OCI-LY7 (cell line): ENCODE measurements at regions not wholly inside any gene's neighbourhood (a gene's known extent, or its start where the extent isn't known, plus 50 kb on each side); places are given as distances from the start of the nearest gene placed in this dataset.

ENCODE experiments used
- BruUV-seq: library from RNA; stranded (reverse); fragments of 400-500 nt; replicated peaks from 2 replicates; lab custom pipeline; 2021; lab: Mats Ljungman, UMichigan
- CTCF ChIA-PET: fragments of 300-600 bp; sonication (Branson Sonifier 250); formaldehyde crosslinking; loops from one replicate; lab custom pipeline; 2022; ENCODE audit warnings: antibody characterized with exemption; ENCODE audit not compliant: unreplicated experiment; lab: Charles Lee
- POLR2A ChIA-PET: fragments of 300-600 bp; sonication (Branson Sonifier 250); formaldehyde crosslinking; loops from one replicate; lab custom pipeline; 2022; ENCODE audit warnings: antibody characterized with exemption; lab: Charles Lee
- DNase-seq: peaks from one replicate; pipeline ENCODE4 v3.0.0-alpha.2; 2015; ENCODE audit warnings: low spot score
- H2AFZ ChIP-seq: fragments of 200-600 bp; sonication (generic), shearing (Covaris generic); 2 replicates; pipeline ENCODE4 v1.6.1; 2014; ENCODE audit warnings: mild to moderate bottlenecking, antibody characterized with exemption, low read length, moderate library complexity
- H3K27ac ChIP-seq: fragments of 200-600 bp; sonication (generic); 2 replicates; pipeline ENCODE4 v1.5.1; 2014; ENCODE audit warnings: mixed run types, low read depth, mild to moderate bottlenecking, moderate library complexity, low read length, inconsistent platforms; ENCODE audit not compliant: poor library complexity, severe bottlenecking
- H3K36me3 ChIP-seq: fragments of 200-600 bp; sonication (generic); 2 replicates; pipeline ENCODE4 v1.6.1; 2014; ENCODE audit warnings: mild to moderate bottlenecking, antibody characterized with exemption, low read length, moderate library complexity, mixed read lengths; ENCODE audit not compliant: insufficient read depth
- H3K4me1 ChIP-seq: fragments of 200-600 bp; sonication (generic); 2 replicates; pipeline ENCODE4 v1.5.1; 2014; ENCODE audit warnings: mild to moderate bottlenecking, low read length; ENCODE audit not compliant: insufficient read depth, poor library complexity, severe bottlenecking
- H3K4me2 ChIP-seq: fragments of 200-600 bp; sonication (generic); 2 replicates; pipeline ENCODE4 v1.6.1; 2014; ENCODE audit warnings: mild to moderate bottlenecking, low read length
- H3K4me3 ChIP-seq: fragments of 200-600 bp; sonication (generic); 2 replicates; pipeline ENCODE4 v1.5.1; 2014; ENCODE audit warnings: mild to moderate bottlenecking, low read depth, low read length; ENCODE audit not compliant: poor library complexity, severe bottlenecking
- H3K79me2 ChIP-seq: fragments of 200-600 bp; sonication (generic); 2 replicates; pipeline ENCODE4 v1.6.1; 2016; ENCODE audit warnings: low read depth, mild to moderate bottlenecking, low read length, moderate library complexity, mixed read lengths; ENCODE audit not compliant: insufficient read depth
- H3K9me2 ChIP-seq: fragments of 200-600 bp; sonication (generic); 2 replicates; pipeline ENCODE4 v1.6.1; 2016; ENCODE audit warnings: mild to moderate bottlenecking, low read length, mixed read lengths; ENCODE audit not compliant: insufficient read depth
- H3K9me3 ChIP-seq: fragments of 200-600 bp; sonication (generic); 2 replicates; pipeline ENCODE4 v1.6.1; 2014; ENCODE audit warnings: mild to moderate bottlenecking, mixed run types, low read length, mixed read lengths
- H4K20me1 ChIP-seq: fragments of 200-600 bp; sonication (generic); 2 replicates; pipeline ENCODE4 v1.6.1; 2014; ENCODE audit warnings: mild to moderate bottlenecking, antibody characterized with exemption, low read length, moderate library complexity, mixed read lengths; ENCODE audit not compliant: insufficient read depth
- EZH2phosphoT487 ChIP-seq: fragments of 200-600 bp; sonication (generic); IDR thresholded peaks from 2 replicates; pipeline ENCODE4 v1.6.1; 2018; ENCODE audit warnings: low read depth, borderline replicate concordance, mild to moderate bottlenecking, mixed run types, antibody characterized with exemption, low read length, moderate library complexity, mixed read lengths
- intact Hi-C: fragments of 100-400 bp; cut with micrococcal nuclease; formaldehyde crosslinking; loops from one replicate; pipeline ENCODE4 v1.10.0; 2022; ENCODE audit not compliant: unreplicated experiment
- TF ChIP-seq, protein P1 (sequence below): fragments of 200-600 bp; sonication (generic); conservative IDR thresholded peaks from 2 replicates; pipeline ENCODE4 v1.5.1; 2014; ENCODE audit warnings: mild to moderate bottlenecking, antibody characterized with exemption, low read length, moderate library complexity, mixed read lengths

DNA sequence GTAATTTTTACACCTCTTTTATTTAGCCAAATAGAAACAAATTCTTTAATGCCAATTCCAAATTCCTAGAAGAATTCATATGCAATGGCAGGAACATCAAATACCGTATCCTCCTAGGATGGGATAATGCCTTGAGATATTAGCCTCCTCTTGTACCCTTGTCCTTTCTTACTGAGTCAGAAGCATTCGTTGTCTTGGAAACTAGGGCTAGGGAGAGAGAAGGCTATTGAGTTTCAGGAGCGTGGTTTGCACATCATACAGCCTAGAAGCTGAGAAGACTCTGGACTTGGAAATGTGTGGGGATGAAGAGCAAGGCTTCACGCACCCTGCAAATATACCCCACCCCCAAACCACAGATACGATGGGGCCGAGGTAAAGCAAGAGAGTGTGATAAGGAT, 300.7 kb downstream of the SP3 start:
- TF ChIP-seq, protein P1, sequence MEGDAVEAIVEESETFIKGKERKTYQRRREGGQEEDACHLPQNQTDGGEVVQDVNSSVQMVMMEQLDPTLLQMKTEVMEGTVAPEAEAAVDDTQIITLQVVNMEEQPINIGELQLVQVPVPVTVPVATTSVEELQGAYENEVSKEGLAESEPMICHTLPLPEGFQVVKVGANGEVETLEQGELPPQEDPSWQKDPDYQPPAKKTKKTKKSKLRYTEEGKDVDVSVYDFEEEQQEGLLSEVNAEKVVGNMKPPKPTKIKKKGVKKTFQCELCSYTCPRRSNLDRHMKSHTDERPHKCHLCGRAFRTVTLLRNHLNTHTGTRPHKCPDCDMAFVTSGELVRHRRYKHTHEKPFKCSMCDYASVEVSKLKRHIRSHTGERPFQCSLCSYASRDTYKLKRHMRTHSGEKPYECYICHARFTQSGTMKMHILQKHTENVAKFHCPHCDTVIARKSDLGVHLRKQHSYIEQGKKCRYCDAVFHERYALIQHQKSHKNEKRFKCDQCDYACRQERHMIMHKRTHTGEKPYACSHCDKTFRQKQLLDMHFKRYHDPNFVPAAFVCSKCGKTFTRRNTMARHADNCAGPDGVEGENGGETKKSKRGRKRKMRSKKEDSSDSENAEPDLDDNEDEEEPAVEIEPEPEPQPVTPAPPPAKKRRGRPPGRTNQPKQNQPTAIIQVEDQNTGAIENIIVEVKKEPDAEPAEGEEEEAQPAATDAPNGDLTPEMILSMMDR = no peak
- TF ChIP-seq EZH2phosphoT487 = no peak
- Histone ChIP-seq H3K27ac (no peak overlapping the region), H4K20me1 (no peaks in the 10 kb centered on the region), H3K9me2 (no peaks in the 10 kb centered on the region), H3K4me2 (no peak overlapping the region), H2AFZ (no peak overlapping the region), H3K79me2 (no peaks in the 10 kb centered on the region), H3K4me1 (no peaks in the 10 kb centered on the region), H3K36me3 (no peaks in the 10 kb centered on the region), H3K4me3 (no peak overlapping the region), H3K9me3 (no peaks in the 10 kb centered on the region)
- intact Hi-C loops = no loop called here
- POLR2A ChIA-PET = no interaction called here
- CTCF ChIA-PET = no interaction called here
- no peak for DNase-seq
- BruUV-seq = no TSS peak

DNA sequence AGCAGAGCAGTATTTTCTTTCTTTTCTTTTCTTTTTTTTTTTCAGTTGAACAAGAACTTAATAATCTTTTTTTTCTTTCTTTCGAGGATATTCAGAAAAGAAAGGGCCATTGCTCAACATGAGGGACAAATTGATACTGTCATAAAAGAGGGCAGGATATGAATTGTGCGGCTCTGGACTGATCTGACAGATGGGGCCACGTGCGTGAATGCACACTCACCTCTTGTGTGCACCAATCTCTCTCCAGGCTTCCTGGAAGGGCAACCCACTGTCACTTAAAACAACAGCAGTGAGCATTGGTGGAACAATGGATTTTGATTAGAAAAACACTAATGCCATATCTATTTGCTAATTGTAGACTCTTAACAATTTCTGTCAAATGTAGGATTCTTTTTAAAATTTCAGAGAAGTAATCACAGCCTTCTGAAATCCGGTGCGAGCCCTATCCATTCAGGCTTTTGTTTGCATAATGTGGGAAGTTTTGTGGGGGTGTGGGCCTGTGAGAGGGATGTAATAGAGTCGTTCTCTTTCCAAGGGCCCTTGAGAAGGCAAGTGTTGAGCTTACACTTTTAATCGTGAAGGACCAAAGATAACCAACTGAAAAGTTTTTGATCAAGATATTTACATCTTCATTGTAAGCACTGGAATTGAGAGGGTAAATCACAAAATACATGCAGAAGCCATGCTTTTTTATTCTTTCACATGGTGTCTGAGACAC, 298.8 kb downstream of the SP3 start:
- no peak for DNase-seq
- Histone ChIP-seq H3K36me3 (no peaks in the 10 kb centered on the region), H3K4me1 (no peaks in the 10 kb centered on the region), H3K27ac (no peak overlapping the region), H2AFZ (no peak overlapping the region), H4K20me1 (no peaks in the 10 kb centered on the region), H3K9me2 (no peaks in the 10 kb centered on the region), H3K9me3 (no peaks in the 10 kb centered on the region), H3K4me3 (no peak overlapping the region), H3K4me2 (no peak overlapping the region), H3K79me2 (no peaks in the 10 kb centered on the region)
- intact Hi-C loops = loop anchor here (5.0 kb wide), 2 partner anchors 94 to 264 kb away; no protein-coding TSS in a partner anchor
- CTCF ChIA-PET = no interaction called here
- BruUV-seq = no TSS peak
- TF ChIP-seq, protein P1 = no peak
- no peak for TF ChIP-seq EZH2phosphoT487
- POLR2A ChIA-PET = interaction anchor here (0.5 to 0.6 kb wide), 2 partner anchors 23 to 802 kb away, joined by 4 read pairs; no protein-coding TSS in a partner anchor

DNA sequence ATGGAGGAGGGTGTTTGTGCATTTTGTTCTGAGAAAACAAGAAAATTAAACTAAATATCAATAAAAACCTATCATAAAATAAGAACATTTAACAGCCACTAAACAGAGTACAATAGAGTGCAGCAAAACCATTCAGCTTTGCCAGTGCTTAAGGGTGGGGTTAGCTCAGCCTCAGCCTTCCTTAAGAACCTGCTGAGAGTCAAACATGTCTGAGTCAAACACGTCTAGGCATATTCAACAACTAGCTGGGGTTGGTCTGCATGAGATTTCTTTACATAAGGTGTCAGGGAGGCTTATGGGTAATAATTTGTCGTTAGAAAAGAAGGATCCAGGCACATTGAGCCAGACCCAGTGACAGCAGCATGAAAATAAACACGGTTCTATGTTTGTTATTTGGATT, 298.2 kb downstream of the SP3 start:
- Histone ChIP-seq H3K4me3 (no peak overlapping the region), H3K36me3 (no peaks in the 10 kb centered on the region), H3K4me1 (no peaks in the 10 kb centered on the region), H3K9me2 (no peaks in the 10 kb centered on the region), H4K20me1 (no peaks in the 10 kb centered on the region), H3K27ac (no peak overlapping the region), H2AFZ (no peak overlapping the region), H3K79me2 (no peaks in the 10 kb centered on the region), H3K9me3 (no peaks in the 10 kb centered on the region), H3K4me2 (no peak overlapping the region)
- ChIA-PET CTCF (no interaction called here), POLR2A (interaction anchor here (0.6 to 1.4 kb wide), 2 partner anchors 12 to 801 kb away, joined by 3 to 4 read pairs; no protein-coding TSS in a partner anchor)
- no TSS peak for BruUV-seq
- intact Hi-C loops = loop anchor here (5.0 kb wide), 2 partner anchors 95 to 265 kb away; no protein-coding TSS in a partner anchor
- TF ChIP-seq, protein P1 = no peak
- TF ChIP-seq EZH2phosphoT487 = no peak
- no peak for DNase-seq
